ENCODE measurements at regions not wholly inside any gene's neighbourhood (a gene's known extent, or its start where the extent isn't known, plus 50 kb on each side); places are given as distances from the start of the nearest gene placed in this dataset.

- no peak for TF ChIP-seq CREB3 (tag; conservative IDR thresholded peaks at IDR 0.05; ENCODE audit: low read depth)
- no peak for TF ChIP-seq ZNF277 (CRISPR knock-in tag; IDR thresholded peaks at IDR 0.05; ENCODE audit: borderline replicate concordance)
- TF ChIP-seq U2AF1 (optimal IDR thresholded peaks at IDR 0.05; ENCODE audit: low read depth, low read length), result no peak
- TF ChIP-seq ZNF12 (CRISPR knock-in tag; IDR thresholded peaks at IDR 0.05), result no peak
- no peak for TF ChIP-seq RBM25 (IDR thresholded peaks at IDR 0.05; ENCODE audit: low read depth, low read length, severe bottlenecking)
- no peak for TF ChIP-seq HNRNPLL (IDR thresholded peaks at IDR 0.05; ENCODE audit: low read depth, low read length, poor library complexity, severe bottlenecking)
- no peak for TF ChIP-seq NCOR1 (IDR thresholded peaks at IDR 0.05)
- TF ChIP-seq IRF2 (CRISPR knock-in tag; IDR thresholded peaks at IDR 0.05), result no peak
- TF ChIP-seq POLR3G (IDR thresholded peaks at IDR 0.05; ENCODE audit: extremely low read depth, insufficient read length, insufficient replicate concordance), result no peak
- TF ChIP-seq PRPF4 (IDR thresholded peaks at IDR 0.05; ENCODE audit: insufficient read depth, low read depth, low read length, poor library complexity, severe bottlenecking), result no peak
- no peak for TF ChIP-seq ZNF175 (CRISPR knock-in tag; IDR thresholded peaks at IDR 0.05; ENCODE audit: low read depth)
- no peak for TF ChIP-seq TCF7 (IDR thresholded peaks at IDR 0.05; ENCODE audit: borderline replicate concordance)
- no peak for TF ChIP-seq CC2D1A (IDR thresholded peaks at IDR 0.05)
- no peak for TF ChIP-seq MEF2D (tag; conservative IDR thresholded peaks at IDR 0.05; ENCODE audit: low read depth)
- no peak for TF ChIP-seq ZEB2 (IDR thresholded peaks at IDR 0.05)
- TF ChIP-seq TRIM28 (IDR thresholded peaks at IDR 0.05), result no peak
- no peak for TF ChIP-seq ELK3 (CRISPR knock-in tag; IDR thresholded peaks at IDR 0.05)
- no peak for TF ChIP-seq ZNF408 (CRISPR knock-in tag; IDR thresholded peaks at IDR 0.05; ENCODE audit: low read depth)
- Histone ChIP-seq H3K27me3 (ENCODE audit: control insufficient read depth in 2 of 2, insufficient read depth in 2 of 2, low read length in 2 of 2) (no peaks in the 10 kb centered on the region), H3K4me1 (replicated peaks in 1 of 2; ENCODE audit: control insufficient read depth in 2 of 2, insufficient read depth in 2 of 2, low read length in 2 of 2) (no peaks in the 10 kb centered on the region), H3K27ac (ENCODE audit: extremely low read depth, low read depth, low read length) (no peak overlapping the region), H3K79me2 (ENCODE audit: control insufficient read depth, insufficient read depth, low read length) (no peaks in the 10 kb centered on the region), H3K9ac (ENCODE audit: insufficient read depth in 1 of 2, low read depth in 2 of 2, low read length in 2 of 2) (no peak overlapping the region), H4K20me1 (replicated peaks; ENCODE audit: control insufficient read depth, insufficient read depth, low read length) (no peaks in the 10 kb centered on the region), H3K36me3 (ENCODE audit: control insufficient read depth, insufficient read depth, low read length) (no peaks in the 10 kb centered on the region), H3K4me3 (no peak overlapping the region), H3K4me2 (ENCODE audit: insufficient read depth, low read length) (no peak overlapping the region), H2AFZ (ENCODE audit: low read depth, low read length) (no peak overlapping the region), H3K9me1 (ENCODE audit: control insufficient read depth, insufficient read depth, low read length) (no peaks in the 10 kb centered on the region), H3K9me3 (replicated peaks; ENCODE audit: control insufficient read depth, insufficient read depth, low read depth, low read length) (no peaks in the 10 kb centered on the region; the same call in 1 of the 2 replicates)
- POLR2A ChIA-PET, result no interaction called here
- CTCF ChIA-PET (ENCODE audit: low intra/inter-chr PET ratio), result no interaction called here
- ATAC-seq (no peak), DNase-seq (ENCODE audit: extremely low read depth in 1 of 4, low spot score in 3 of 4) (no peak), FAIRE-seq (no peak)
- in situ Hi-C loops (cut with MboI) (no loop called here), intact Hi-C loops (cut with micrococcal nuclease) (no loop called here)
- BruUV-seq (replicated peaks), result no TSS peak
Observed at GRCh38 chrX:125742811-125743210, 423.1 kb downstream of the TEX13C start.
